Parathyroid adenoma (tissue), 2 donors: ENCODE measurements at regions not wholly inside any gene's neighbourhood (a gene's known extent, or its start where the extent isn't known, plus 50 kb on each side); places are given as distances from the start of the nearest gene placed in this dataset.

Experiments
- H2AFZ ChIP-seq: fragments of 300-600 bp; sonication (generic); one replicate; pipeline ENCODE4 v1.7.0; 2017; ENCODE audit warnings: antibody characterized with exemption, mild to moderate bottlenecking
- H3K27ac ChIP-seq: fragments of 300-600 bp; sonication (generic); one replicate; pipeline ENCODE4 v1.7.0; 2017
- H3K27me3 ChIP-seq: fragments of 300-600 bp; sonication (generic); one replicate; pipeline ENCODE4 v1.7.0; 2017; ENCODE audit warnings: low read length; ENCODE audit not compliant: control insufficient read depth, insufficient read depth
- H3K36me3 ChIP-seq: fragments of 300-600 bp; sonication (generic); one replicate; pipeline ENCODE4 v1.7.0; 2017; ENCODE audit warnings: low read length; ENCODE audit not compliant: control insufficient read depth, insufficient read depth
- H3K4me1 ChIP-seq: fragments of 300-600 bp; sonication (generic); one replicate; pipeline ENCODE4 v1.7.0; 2017; ENCODE audit warnings: control low read depth
- H3K4me2 ChIP-seq: fragments of 300-600 bp; sonication (generic); one replicate; pipeline ENCODE4 v1.7.0; 2017; ENCODE audit warnings: low read length
- H3K4me3 ChIP-seq: fragments of 300-600 bp; sonication (generic); one replicate; pipeline ENCODE4 v1.7.0; 2017; ENCODE audit warnings: low read depth, low read length
- H3K79me2 ChIP-seq: fragments of 300-600 bp; sonication (generic); one replicate; pipeline ENCODE4 v1.7.0; 2017; ENCODE audit warnings: control low read depth
- H3K9ac ChIP-seq: fragments of 300-600 bp; sonication (generic); one replicate; pipeline ENCODE4 v1.7.0; 2017; ENCODE audit warnings: mild to moderate bottlenecking
- H3K9me3 ChIP-seq: fragments of 300-600 bp; sonication (generic); one replicate; pipeline ENCODE4 v1.7.0; 2017; ENCODE audit warnings: low read length; ENCODE audit not compliant: control insufficient read depth
- CTCF ChIP-seq: fragments of 300-600 bp; sonication (generic); IDR thresholded peaks from one replicate; pipeline ENCODE4 v1.7.0; 2017; ENCODE audit warnings: antibody characterized with exemption, mild to moderate bottlenecking
- donor health status: primary hyperparathyroidism.

DNA sequence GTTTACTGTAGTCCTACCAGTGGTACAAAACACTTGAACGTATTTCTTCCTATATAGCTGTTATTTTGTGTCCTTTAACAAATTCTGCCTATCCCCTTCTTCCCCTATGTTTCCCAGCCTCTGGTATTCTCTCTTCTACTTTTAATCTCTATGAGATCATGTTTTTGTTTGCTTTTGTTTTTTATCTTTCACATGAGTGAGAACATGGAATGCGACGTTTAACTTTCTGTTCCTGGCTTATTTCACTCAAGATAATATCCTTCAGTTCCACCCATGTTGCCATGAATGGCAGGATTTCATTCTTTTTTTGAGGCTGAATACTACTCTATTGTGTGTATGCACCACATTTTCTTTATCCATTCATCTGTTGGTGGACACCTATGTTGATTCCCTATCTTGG lies 634.4 kb upstream of the WWC1 start:
- no peaks in the 10 kb centered on the region for H3K79me2 ChIP-seq
- H2AFZ ChIP-seq, result no peak overlapping the region
- no peak for TF ChIP-seq CTCF
- no peak overlapping the region for H3K9ac ChIP-seq
- no peaks in the 10 kb centered on the region for H3K4me1 ChIP-seq
- no peak overlapping the region for H3K4me3 ChIP-seq
- H3K36me3 ChIP-seq, result no peaks in the 10 kb centered on the region
- H3K4me2 ChIP-seq, result no peak overlapping the region
- no peaks in the 10 kb centered on the region for H3K27me3 ChIP-seq
- no peaks in the 10 kb centered on the region for H3K9me3 ChIP-seq
- H3K27ac ChIP-seq, result no peak overlapping the region

GRCh38 chr5:167658889-167659288 lies 632.6 kb upstream of the WWC1 start:
- no peaks in the 10 kb centered on the region for H3K4me1 ChIP-seq
- H3K4me3 ChIP-seq, result no peak overlapping the region
- H3K9ac ChIP-seq, result no peak overlapping the region
- no peak for TF ChIP-seq CTCF
- H2AFZ ChIP-seq, result no peak overlapping the region
- no peaks in the 10 kb centered on the region for H3K9me3 ChIP-seq
- no peaks in the 10 kb centered on the region for H3K79me2 ChIP-seq
- no peaks in the 10 kb centered on the region for H3K36me3 ChIP-seq
- H3K27me3 ChIP-seq, result no peaks in the 10 kb centered on the region
- no peak overlapping the region for H3K27ac ChIP-seq
- H3K4me2 ChIP-seq, result no peak overlapping the region

DNA sequence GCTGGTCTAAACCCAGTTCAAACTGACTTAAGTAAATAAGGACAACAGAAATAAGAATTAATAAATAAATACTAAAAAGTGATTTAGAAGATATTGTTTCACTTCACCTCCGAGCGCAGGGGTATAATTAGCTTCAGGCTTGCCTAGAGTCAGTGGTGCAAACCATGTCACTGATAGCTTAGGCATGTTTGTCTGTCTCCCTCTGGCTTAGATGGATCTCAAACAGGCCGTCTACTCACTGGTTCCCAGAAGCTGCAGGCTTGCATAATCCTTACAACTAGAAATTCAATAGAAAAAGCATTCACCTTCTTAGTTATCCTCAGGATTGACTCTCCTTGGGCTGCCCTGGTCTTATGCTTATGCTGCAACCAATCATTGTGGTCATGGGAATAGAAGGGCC lies 629.8 kb upstream of the WWC1 start:
- Histone ChIP-seq H3K9me3 (no peaks in the 10 kb centered on the region), H3K27ac (no peak overlapping the region), H3K4me3 (no peak overlapping the region), H2AFZ (no peak overlapping the region), H3K9ac (no peak overlapping the region), H3K79me2 (no peaks in the 10 kb centered on the region), H3K4me2 (no peak overlapping the region), H3K27me3 (no peaks in the 10 kb centered on the region), H3K4me1 (no peaks in the 10 kb centered on the region), H3K36me3 (no peaks in the 10 kb centered on the region)
- TF ChIP-seq CTCF, result no peak

DNA sequence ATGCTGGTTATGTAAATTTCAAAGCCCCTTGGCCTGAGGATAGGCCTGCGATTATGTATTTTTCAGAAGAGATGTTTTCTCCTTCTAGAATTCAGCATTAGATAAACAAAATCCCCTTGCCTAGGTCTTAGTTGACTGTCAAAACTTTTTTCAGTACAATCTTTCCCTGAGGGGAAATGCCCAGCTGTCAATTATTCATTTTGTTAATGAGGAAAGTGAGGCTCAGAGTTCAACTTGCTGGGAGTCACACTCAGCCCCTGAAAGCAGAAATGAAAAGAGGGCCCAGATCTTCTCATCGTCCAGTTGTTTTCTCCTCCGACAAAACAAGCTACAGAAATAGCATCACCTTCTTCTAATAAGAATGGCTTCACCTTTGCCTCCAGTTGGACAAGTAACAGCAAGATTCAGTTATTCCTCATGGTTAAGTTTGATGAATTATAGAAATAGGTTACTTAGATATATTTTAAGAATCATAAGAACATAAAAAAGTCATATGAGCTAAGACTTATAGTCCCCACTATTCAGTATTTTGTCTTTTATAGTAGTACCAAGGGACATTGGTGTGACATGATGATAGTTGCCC lies 627.1 kb upstream of the WWC1 start:
- no peak overlapping the region for H3K4me3 ChIP-seq
- no peaks in the 10 kb centered on the region for H3K36me3 ChIP-seq
- H3K27me3 ChIP-seq, result no peaks in the 10 kb centered on the region
- H3K4me1 ChIP-seq, result no peaks in the 10 kb centered on the region
- no peak overlapping the region for H3K9ac ChIP-seq
- no peak overlapping the region for H3K4me2 ChIP-seq
- H3K79me2 ChIP-seq, result no peaks in the 10 kb centered on the region
- H2AFZ ChIP-seq, result no peak overlapping the region
- no peak for TF ChIP-seq CTCF
- H3K9me3 ChIP-seq, result no peaks in the 10 kb centered on the region
- no peak overlapping the region for H3K27ac ChIP-seq

GRCh38 chr5:167665841-167666375 lies 625.5 kb upstream of the WWC1 start:
- H3K4me1 ChIP-seq, result no peaks in the 10 kb centered on the region
- H3K36me3 ChIP-seq, result no peaks in the 10 kb centered on the region
- no peaks in the 10 kb centered on the region for H3K9me3 ChIP-seq
- H3K27ac ChIP-seq, result no peak overlapping the region
- no peaks in the 10 kb centered on the region for H3K79me2 ChIP-seq
- no peak overlapping the region for H3K4me3 ChIP-seq
- no peaks in the 10 kb centered on the region for H3K27me3 ChIP-seq
- H3K4me2 ChIP-seq, result no peak overlapping the region
- no peak for TF ChIP-seq CTCF
- H2AFZ ChIP-seq, result no peak overlapping the region
- no peak overlapping the region for H3K9ac ChIP-seq
